Vagina (tissue), 2 donors: ENCODE measurements at regions not wholly inside any gene's neighbourhood (a gene's known extent, or its start where the extent isn't known, plus 50 kb on each side); places are given as distances from the start of the nearest gene placed in this dataset.

Experiments used
- DNase-seq, 2 donors: peaks; one replicate each; pipeline ENCODE4 v3.0.0-alpha.2; 2017; ENCODE audit errors: extremely low spot score in 2 of 2
- H3K27ac ChIP-seq: fragments of 200-600 bp; sonication (generic); one replicate; pipeline ENCODE4 v1.5.1; 2019
- H3K27me3 ChIP-seq: fragments of 200-600 bp; sonication (generic); one replicate; pipeline ENCODE4 v1.5.1; 2019
- H3K36me3 ChIP-seq, 2 donors: fragments of 200-600 bp; sonication (generic); one replicate each; pipeline ENCODE4 v1.5.1; 2017 to 2019
- H3K4me1 ChIP-seq: fragments of 200-600 bp; sonication (generic); one replicate; pipeline ENCODE4 v1.5.1; 2019
- H3K4me3 ChIP-seq, 2 donors: fragments of 200-600 bp; sonication (generic); 1 replicate in 1 of 2; 2 replicates in 1 of 2; pipeline ENCODE4 v1.5.1; 2016 to 2019
- H3K9me3 ChIP-seq: fragments of 200-600 bp; sonication (generic); one replicate; pipeline ENCODE4 v1.5.1; 2019
- POLR2A ChIP-seq, 2 donors: fragments of 450-650 bp; IDR thresholded peaks; one replicate each; pipeline ENCODE4 v1.6.1; 2017; ENCODE audit warnings: antibody characterized with exemption in 2 of 2, mild to moderate bottlenecking in 2 of 2, moderate library complexity in 2 of 2
- POLR2AphosphoS5 ChIP-seq, 2 donors: sonication (generic); formaldehyde crosslinking; IDR thresholded peaks; one replicate each; pipeline ENCODE4 v1.9.0; 2017; ENCODE audit warnings: antibody characterized with exemption in 2 of 2, mild to moderate bottlenecking in 2 of 2, low read depth in 1 of 2; ENCODE audit not compliant: insufficient read depth in 1 of 2
- intact Hi-C: fragments of 100-400 bp; cut with DNase I; formaldehyde crosslinking; loops from one replicate; pipeline ENCODE4 v1.15.1; 2023
- TF ChIP-seq, protein P1 (sequence below), 3 experiments: fragments of 450-650 bp in 2 of 3; fragments of 200-600 bp in 1 of 3; sonication (generic) in 1 of 3; IDR thresholded peaks; one replicate each; pipeline ENCODE4 v1.5.1; 2017 to 2019; ENCODE audit warnings: antibody characterized with exemption in 3 of 3, mild to moderate bottlenecking in 2 of 3, moderate library complexity in 2 of 3

DNA sequence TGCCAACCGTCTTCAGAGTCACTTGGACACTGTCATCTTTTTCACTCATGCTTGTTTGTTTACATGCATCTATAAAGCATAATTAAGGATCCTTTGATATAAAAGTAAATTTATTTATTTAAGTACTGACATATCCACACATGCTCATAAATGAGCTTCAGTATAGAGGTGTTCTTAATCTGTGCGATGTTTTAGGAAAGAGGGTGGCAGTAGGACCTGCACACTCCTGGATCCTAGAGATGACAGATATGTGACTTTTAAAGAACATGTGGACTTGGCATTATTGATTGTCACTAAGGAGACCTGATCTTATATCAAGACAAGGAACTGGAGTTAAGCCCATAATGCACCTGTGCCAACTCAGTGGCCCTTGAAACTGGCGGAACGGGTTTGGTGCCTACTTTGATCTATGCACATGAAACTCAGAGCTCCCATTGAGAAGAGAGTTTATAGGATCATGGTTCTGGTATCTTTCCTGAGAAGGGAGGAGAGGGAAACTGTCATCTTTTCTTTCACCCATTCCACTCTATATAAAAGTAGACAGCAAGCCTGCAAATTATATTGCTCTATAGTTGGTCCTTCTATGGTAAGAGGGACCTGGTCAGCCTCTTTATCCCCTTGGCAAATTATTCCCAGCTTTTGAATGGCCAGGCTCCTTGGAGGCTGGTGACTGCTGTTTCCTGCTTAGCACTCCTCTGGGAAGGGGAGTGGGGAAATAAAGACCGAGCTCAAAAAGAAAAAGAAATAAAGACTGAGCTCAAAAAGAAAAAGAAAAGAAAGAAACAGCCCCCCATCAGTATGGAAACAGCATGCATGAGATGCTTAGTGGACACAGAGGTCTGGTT is 57.8 kb upstream of the LIFR start:
- Histone ChIP-seq H3K4me3 (no peak overlapping the region), H3K9me3 (peaks cover 6% of the 10 kb centered on the region), H3K4me1 (no peaks in the 10 kb centered on the region), H3K27ac (no peak overlapping the region), H3K36me3 (no peaks in the 10 kb centered on the region), H3K27me3 (no peaks in the 10 kb centered on the region)
- intact Hi-C loops = no loop called here
- TF ChIP-seq POLR2A (IDR thresholded peaks at IDR 0.05) = no peak
- TF ChIP-seq POLR2AphosphoS5 (IDR thresholded peaks at IDR 0.05; ENCODE audit: insufficient read depth in 1 of 2, low read depth in 1 of 2) = no peak
- TF ChIP-seq, protein P1, sequence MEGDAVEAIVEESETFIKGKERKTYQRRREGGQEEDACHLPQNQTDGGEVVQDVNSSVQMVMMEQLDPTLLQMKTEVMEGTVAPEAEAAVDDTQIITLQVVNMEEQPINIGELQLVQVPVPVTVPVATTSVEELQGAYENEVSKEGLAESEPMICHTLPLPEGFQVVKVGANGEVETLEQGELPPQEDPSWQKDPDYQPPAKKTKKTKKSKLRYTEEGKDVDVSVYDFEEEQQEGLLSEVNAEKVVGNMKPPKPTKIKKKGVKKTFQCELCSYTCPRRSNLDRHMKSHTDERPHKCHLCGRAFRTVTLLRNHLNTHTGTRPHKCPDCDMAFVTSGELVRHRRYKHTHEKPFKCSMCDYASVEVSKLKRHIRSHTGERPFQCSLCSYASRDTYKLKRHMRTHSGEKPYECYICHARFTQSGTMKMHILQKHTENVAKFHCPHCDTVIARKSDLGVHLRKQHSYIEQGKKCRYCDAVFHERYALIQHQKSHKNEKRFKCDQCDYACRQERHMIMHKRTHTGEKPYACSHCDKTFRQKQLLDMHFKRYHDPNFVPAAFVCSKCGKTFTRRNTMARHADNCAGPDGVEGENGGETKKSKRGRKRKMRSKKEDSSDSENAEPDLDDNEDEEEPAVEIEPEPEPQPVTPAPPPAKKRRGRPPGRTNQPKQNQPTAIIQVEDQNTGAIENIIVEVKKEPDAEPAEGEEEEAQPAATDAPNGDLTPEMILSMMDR (IDR thresholded peaks at IDR 0.05) = no peak
- no peak for DNase-seq

DNA sequence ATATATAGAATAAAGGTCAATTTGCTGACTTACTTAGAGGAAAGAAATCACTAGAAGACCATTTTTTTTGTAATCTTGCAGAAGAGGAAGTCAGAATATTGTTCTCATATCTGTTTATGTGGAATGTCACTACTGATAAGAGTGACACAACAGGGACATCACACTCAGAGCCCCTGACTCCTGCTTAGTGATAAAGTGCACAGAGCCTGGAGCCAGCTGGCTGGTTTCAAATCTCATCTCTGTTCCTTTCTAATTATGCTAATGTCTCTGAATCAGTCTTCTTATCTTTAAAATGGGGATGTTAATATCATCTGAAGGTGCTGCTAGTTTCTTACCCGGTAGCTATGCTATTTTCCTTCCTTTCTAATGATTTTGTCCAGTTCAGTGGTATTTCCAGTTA is 58.6 kb upstream of the LIFR start:
- DNase-seq = no peak
- peaks cover 6% of the 10 kb centered on the region for H3K9me3 ChIP-seq
- H3K4me3 ChIP-seq = no peak overlapping the region
- no peaks in the 10 kb centered on the region for H3K36me3 ChIP-seq
- no peaks in the 10 kb centered on the region for H3K27me3 ChIP-seq
- TF ChIP-seq POLR2A (IDR thresholded peaks at IDR 0.05) (no peak), POLR2AphosphoS5 (IDR thresholded peaks at IDR 0.05; ENCODE audit: insufficient read depth in 1 of 2, low read depth in 1 of 2) (no peak)
- TF ChIP-seq, protein P1 (IDR thresholded peaks at IDR 0.05) = no peak
- intact Hi-C loops = no loop called here
- no peak overlapping the region for H3K27ac ChIP-seq
- H3K4me1 ChIP-seq = no peaks in the 10 kb centered on the region

DNA sequence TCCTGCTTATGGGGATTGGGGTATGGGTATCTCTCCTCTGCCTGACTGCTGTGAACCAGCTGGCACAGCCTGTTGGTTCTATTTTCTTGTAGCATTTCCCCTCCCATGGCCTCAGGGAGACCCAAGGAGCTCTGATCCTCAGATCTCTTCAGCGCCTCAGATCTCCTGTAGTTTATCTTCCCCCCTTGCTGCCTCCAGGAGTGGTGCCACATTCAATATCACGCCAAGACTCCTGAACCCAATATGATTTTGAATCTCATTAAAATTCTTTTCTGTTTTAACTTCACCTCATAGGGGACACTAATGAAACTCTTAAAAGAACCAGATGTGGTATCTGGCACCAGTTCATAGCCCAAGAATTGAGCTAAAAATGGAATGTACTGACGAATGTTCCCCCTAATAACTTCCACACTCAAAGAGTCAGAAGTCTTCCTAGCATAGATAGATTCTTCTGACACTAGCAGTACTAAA is 59.6 kb upstream of the LIFR start:
- Histone ChIP-seq H3K4me3 (no peak overlapping the region), H3K27ac (no peak overlapping the region), H3K27me3 (no peaks in the 10 kb centered on the region), H3K36me3 (no peaks in the 10 kb centered on the region), H3K4me1 (no peaks in the 10 kb centered on the region), H3K9me3 (peaks cover 6% of the 10 kb centered on the region)
- TF ChIP-seq POLR2A (IDR thresholded peaks at IDR 0.05) (no peak), POLR2AphosphoS5 (IDR thresholded peaks at IDR 0.05; ENCODE audit: insufficient read depth in 1 of 2, low read depth in 1 of 2) (no peak)
- TF ChIP-seq, protein P1 (IDR thresholded peaks at IDR 0.05) = no peak
- intact Hi-C loops = no loop called here
- DNase-seq = no peak

DNA sequence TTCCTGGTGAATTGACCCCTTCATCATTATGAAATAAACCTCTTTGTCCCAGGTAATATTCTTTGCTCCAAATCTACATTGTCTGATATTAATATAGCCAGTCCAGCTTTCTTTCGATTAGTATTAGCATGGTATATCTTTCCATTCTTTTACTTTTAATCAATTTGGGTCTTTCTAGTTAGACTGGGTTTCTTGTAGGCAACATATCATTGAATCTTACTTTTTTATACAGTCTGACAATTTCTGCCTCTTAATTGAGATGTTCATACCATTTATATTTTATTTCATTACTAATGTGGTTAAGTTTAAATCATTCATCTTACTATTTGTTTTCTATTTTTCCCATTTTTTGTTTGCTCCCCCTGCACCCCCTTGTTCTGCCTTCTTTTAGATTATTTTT is 61.7 kb upstream of the LIFR start:
- intact Hi-C loops = no loop called here
- H3K4me3 ChIP-seq = no peak overlapping the region
- DNase-seq = no peak
- no peaks in the 10 kb centered on the region for H3K36me3 ChIP-seq
- H3K27ac ChIP-seq = no peak overlapping the region
- peaks cover 6% of the 10 kb centered on the region for H3K9me3 ChIP-seq
- H3K27me3 ChIP-seq = no peaks in the 10 kb centered on the region
- no peak for TF ChIP-seq POLR2A (IDR thresholded peaks at IDR 0.05)
- no peak for TF ChIP-seq POLR2AphosphoS5 (IDR thresholded peaks at IDR 0.05; ENCODE audit: insufficient read depth in 1 of 2, low read depth in 1 of 2)
- TF ChIP-seq, protein P1 (IDR thresholded peaks at IDR 0.05) = no peak
- no peaks in the 10 kb centered on the region for H3K4me1 ChIP-seq

DNA sequence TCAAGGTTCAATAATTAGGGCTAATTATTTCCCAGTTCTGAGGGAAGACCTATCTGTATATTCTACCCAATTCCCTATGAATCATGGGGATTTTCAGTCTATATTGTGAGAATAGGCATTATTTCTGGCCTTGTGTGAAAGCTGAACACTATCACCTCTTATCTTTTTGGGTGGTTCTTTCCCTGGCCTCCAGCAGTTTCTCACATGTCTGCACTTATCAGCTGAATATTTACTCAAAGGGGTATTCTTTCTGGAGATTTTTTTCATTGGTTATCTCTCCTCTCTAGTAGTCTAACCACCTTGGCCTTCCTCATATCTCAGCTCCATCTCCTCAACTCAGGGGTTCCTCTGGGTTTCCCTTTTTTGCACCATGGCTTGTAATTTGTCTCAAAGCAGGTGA is 64.9 kb upstream of the LIFR start:
- Histone ChIP-seq H3K27ac (no peak overlapping the region), H3K36me3 (no peaks in the 10 kb centered on the region), H3K4me3 (no peak overlapping the region), H3K9me3 (peaks cover 6% of the 10 kb centered on the region), H3K4me1 (no peaks in the 10 kb centered on the region), H3K27me3 (no peaks in the 10 kb centered on the region)
- TF ChIP-seq POLR2AphosphoS5 (IDR thresholded peaks at IDR 0.05; ENCODE audit: insufficient read depth in 1 of 2, low read depth in 1 of 2) (no peak), POLR2A (IDR thresholded peaks at IDR 0.05) (no peak)
- TF ChIP-seq, protein P1 (IDR thresholded peaks at IDR 0.05) = no peak
- intact Hi-C loops = no loop called here
- peak in 1 of 2 donors; percentile 25 for DNase-seq
